ENCODE measurements at regions not wholly inside any gene's neighbourhood (a gene's known extent, or its start where the extent isn't known, plus 50 kb on each side); places are given as distances from the start of the nearest gene placed in this dataset.

DNA sequence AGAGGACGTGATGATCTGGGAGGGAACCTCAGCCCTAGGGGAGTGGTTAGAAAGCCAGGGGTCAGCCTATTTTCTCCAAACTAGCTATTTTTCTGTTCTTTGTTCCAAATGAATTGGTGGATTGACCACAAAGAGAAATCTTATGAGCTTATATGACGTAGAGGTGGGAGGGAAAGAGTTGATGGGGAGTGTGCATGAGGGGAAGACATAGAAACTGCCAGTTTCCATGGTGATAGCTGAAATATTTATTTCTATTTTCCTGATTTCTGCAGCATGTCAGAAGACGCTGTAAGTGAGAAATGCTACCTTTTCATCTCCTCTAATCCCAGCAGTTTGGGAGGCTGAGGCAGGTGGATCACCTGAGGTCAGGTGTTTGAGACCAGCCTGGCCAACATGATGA, 51.4 kb upstream of the CISTR start:
- no peak for TF ChIP-seq EZH2 (IDR thresholded peaks at IDR 0.05; ENCODE audit: borderline replicate concordance, insufficient read depth, low read depth, low read length, poor library complexity, severe bottlenecking)
- TF ChIP-seq, protein P1, sequence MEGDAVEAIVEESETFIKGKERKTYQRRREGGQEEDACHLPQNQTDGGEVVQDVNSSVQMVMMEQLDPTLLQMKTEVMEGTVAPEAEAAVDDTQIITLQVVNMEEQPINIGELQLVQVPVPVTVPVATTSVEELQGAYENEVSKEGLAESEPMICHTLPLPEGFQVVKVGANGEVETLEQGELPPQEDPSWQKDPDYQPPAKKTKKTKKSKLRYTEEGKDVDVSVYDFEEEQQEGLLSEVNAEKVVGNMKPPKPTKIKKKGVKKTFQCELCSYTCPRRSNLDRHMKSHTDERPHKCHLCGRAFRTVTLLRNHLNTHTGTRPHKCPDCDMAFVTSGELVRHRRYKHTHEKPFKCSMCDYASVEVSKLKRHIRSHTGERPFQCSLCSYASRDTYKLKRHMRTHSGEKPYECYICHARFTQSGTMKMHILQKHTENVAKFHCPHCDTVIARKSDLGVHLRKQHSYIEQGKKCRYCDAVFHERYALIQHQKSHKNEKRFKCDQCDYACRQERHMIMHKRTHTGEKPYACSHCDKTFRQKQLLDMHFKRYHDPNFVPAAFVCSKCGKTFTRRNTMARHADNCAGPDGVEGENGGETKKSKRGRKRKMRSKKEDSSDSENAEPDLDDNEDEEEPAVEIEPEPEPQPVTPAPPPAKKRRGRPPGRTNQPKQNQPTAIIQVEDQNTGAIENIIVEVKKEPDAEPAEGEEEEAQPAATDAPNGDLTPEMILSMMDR (IDR thresholded peaks at IDR 0.05): no peak
